DMS153 treated with DMSO at 0.1 percent for 48 hours (cell line): ENCODE measurements at regions not wholly inside any gene's neighbourhood (a gene's known extent, or its start where the extent isn't known, plus 50 kb on each side); places are given as distances from the start of the nearest gene placed in this dataset.
"Not testable (repeated sequence)": the region's sequence is repeated elsewhere in the genome, so short reads cannot be mapped to it uniquely, and the experiment has no call there.

Experiments used
- DNase-seq: peaks from one replicate; lab custom pipeline; 2025; ENCODE audit not compliant: unreplicated experiment; lab: John Stamatoyannopoulos, UW

DNA sequence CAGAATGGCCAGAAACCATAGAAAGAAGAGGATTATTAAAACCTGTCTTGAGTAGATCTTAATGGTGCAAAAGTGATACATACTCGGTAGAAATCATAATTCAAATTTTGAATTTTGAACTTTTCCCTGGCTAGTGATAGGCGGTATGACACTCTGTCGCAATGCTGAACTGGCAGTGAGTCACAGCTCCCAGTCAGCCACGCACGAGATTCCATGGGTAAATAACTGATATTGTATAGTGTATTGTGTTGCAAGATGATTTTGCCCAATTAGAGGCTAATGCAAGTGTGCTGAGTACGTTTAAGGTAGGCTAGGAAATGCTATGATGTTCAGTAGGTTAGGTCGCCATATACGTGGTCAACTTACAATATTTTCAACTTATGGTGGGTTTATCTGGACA lies 207.0 kb downstream of the SIPA1L2 start:
- DNase-seq = no peak

DNA sequence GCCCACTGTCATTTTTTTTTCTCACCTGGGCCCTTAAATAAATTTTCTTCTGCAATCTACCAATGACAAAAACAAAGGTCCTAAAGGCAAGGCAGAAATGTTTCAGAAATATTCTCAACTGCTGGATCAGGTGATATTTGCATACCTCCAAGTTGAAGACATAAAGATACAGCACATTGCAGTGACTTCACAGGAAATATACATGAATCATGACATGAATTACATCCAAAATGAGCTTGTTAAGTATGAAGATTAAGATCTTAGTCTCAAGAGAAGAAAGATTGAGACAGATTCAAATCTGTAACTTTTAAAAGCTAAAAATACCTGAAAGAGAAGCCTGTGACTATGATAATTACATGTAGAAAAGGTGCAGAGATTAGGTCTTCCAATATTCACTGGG lies 207.8 kb downstream of the SIPA1L2 start:
- DNase-seq = no peak

DNA sequence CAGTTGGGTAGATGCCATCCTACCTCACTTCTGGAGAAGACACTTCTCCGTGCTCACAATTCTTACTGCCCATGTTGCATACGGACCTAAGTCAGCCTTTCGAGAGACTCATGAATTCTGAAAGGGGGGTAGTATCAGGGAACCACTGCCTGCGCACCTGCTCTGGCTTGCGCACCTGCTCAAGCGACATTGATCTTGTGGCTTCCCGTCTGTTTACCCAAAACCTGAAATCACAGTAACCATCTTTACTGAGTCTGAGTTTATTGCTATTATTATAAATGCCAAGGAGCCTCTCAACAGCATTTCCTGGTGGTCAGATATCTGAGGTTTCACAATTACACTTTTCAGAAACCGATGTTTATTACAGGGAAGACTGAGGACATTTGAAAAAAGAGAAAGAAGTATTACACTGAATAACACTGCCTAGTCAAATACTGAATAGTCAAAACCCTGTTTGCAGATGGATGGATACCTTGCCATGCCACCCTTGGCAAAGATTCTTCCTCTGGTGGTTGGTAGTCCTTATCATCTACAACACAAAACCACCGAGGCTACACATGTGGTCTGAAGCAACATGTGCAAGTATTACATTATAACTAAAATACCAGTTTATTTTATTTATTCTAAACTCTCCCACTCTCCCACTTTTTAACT lies 208.7 kb downstream of the SIPA1L2 start:
- peak; percentile 13 for DNase-seq

DNA sequence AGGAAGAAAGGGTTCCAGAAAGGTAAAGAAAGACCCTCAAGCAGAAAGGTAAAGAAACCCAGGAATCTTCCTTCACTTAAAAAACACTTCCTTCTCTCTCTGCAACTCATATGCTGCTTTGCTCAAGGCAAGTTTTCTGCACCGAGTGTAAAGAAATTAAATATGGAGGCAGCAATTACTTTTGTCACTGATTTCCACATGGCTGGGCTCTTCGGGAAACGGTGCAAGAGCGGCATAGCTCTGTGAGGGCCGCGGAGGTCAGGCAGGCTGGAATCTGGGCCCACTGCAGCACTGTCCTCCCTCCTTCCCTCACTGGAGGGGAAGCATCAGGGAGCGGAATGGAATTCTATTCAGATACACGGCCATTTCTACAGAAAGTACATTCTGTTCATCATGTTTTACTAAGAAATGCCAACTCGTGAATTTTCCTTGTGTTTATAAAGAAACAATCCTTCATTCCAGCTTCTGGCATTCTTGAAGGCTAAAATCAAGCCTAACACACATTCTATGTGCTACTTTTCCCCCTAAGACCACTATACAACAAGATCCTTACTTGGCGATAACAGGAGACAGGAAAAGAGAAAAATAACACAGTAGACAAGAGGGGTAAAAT lies 212.2 kb downstream of the SIPA1L2 start:
- no peak for DNase-seq

DNA sequence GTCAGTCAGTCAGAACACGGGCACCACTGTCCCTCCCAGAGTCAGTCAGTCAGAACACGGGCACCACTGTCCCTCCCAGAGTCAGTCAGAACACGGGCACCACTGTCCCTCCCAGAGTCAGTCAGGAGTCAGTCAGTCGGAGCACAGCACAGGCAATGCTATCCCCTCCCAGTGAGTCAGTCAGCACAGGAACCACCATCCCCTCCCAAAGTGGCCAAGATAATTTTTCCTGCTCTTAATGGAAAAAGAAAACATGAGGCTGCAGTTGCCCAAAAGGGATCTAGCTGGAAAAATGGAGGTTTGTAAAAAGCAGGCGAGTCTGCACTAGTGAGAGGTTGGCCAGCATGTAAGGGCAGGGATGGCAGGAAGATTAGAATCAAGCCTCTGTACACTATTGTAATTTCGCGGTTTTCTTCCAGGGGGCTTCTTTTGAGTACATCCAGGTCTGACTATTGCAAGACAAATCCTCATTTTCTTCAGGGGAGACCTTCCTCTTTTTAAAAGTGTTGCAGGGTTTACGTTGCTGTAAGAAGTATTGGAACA lies 213.8 kb downstream of the SIPA1L2 start:
- no peak for DNase-seq

DNA sequence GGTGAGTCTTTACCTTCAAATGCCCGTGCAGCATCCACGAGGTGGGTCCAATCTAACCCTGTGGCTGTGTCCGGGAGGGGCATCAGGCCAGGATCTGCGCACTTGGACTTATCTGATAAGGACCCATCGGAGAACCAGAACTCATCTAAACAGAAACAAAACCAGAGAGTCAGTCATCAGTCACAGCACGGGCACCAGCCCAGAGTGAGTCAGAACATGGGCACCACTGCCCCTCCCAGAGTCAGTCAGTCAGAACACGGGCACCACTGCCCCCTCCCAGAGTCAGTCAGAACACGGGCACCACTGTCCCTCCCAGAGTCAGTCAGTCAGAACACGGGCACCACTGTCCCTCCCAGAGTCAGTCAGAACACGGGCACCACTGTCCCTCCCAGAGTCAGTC lies 214.5 kb downstream of the SIPA1L2 start:
- DNase-seq = not testable (repeated sequence)

DNA sequence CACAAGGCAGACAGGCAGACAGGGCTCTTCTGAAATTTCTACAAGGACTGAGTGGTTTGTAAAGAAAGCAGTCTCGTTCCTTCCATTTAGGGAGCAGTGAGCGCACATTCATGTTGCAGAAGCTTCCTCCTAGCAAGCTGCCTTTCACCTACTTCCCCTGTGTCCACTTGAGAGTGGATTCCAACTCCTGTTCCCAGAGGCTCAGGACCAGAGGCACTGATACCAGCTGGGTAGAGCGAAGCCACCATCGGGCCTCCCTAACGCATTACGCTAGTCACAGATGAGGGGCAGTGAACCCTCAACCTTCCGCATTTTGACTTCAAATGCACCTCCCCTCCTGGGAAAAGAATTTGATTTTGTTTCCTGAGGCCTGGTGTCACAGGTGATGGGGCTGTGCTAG lies 215.8 kb downstream of the SIPA1L2 start:
- no peak for DNase-seq

DNA sequence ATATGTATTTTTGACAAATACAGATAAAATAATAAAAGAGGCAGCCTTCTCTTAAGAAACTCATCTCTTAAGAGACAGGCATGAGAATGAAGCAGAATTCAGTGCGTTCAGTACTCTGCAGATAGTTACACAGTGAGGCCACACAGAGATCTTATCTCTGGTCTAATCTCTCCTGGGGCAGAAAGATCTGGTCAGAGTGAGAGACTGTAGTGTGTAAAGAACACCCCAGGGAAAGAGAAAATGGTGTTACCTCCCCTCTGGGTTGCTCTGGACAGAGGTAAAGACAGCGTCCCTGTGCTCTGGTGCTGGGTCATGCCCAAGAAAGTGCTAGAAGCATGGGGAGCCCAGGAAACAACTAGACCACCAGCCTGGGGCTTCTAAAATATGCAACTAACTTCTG lies 216.3 kb downstream of the SIPA1L2 start:
- no peak for DNase-seq

DNA sequence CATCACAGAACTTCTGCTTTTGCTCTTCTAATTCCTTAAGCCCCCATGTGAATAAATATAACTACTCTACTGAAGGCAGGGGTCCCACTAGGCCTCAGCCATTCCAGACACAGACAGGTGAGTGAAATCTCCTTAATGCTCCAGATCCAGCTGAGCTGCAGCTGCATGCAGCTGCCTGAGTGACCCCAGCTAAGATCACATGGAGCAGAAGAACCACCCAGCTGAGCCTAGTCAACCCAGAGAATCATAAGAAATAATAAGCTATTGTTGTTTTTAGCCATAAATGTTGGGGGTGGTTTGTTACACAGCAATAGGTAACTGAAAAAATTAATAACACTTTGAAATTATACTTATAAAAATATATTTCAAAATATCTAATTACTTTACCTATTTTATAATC lies 220.3 kb downstream of the SIPA1L2 start:
- DNase-seq = no peak

DNA sequence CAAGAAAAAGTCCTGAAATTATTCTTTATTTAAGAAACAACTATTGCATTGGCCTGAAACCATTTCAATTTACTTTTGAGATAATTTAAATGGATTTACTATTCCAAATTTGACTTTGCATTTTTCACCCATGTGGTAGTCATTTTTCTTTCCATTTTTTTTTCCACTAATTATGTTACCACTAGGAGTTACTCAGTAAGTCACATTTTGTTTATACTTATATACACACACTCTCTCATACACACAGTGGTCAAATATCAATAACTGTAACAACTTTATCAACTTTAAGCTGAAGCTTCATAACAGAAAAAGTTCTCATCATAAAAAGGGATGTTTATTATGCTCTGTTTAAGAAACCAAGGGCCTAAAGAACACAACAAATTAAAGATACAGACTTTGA lies 222.8 kb downstream of the SIPA1L2 start:
- no peak for DNase-seq

DNA sequence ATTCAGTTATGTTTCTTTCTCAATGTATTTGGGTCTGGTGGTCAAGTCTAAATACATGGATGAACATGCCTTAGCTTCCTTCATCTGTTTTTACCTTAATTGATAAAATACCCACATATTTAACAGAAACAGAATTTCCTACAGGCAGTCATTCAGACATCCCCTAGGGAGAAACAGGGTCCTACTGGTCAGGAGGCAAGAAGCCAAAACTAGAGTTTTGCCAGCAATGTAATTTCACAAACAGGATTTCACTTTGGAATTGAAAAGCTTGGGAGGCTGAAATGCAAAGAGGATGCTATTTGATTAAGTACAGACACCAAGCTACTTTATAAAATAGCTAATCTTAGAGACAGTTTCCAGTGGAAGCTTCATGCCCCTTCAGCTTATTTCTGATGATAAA lies 224.2 kb downstream of the SIPA1L2 start:
- no peak for DNase-seq

DNA sequence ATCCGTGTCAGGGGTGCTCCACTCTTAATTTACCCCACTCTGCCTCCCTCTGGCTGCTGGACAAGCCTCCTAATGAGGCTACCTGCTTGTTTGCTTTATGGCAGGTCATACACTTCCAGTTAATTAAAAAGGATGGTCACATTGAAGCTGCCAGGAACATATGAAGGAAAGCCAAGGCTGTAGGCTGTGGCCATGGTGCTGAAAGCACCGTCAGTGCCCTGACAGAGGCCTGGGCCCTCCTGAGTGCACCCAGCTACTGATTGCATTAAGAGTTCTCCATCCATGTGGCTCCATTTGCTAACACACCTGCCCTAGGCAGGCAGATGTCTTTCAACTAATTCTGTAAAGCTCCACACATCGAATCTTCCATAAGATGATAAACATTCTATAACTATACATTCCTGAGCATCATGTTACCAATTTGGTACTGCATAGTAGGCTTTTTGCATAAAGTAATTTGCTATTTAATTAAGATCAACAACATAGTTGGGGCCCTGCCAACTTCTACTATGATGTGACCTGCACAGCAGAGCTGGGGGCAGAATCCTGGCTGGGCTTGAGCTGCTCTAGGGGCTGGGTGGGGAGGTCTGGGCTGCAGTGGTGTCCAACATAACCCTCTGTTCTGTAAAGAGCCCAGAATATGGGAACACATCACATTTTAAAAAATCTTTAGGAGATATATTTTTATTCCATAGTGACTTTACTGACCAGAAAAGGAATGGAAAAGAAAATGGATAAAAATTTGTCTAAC lies 224.8 kb downstream of the SIPA1L2 start:
- no peak for DNase-seq

DNA sequence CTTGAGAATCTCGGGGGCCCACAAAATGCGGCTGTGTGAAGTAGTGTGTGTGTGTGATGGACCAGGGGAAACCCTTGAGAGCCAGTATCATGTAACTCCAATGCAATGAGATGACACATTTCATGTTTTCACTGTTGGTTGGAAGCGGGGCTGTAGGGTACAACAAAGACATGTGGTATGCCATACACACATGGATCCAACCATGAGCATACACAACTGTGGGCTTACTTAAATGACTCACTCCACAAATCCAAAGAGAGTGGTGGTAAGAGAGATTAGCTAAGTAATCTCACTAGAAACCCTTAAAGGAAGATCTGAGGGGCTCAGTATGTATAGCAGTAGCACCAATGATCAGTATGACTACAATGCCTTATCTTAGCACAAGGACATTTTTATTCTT lies 225.7 kb downstream of the SIPA1L2 start:
- no peak for DNase-seq

DNA sequence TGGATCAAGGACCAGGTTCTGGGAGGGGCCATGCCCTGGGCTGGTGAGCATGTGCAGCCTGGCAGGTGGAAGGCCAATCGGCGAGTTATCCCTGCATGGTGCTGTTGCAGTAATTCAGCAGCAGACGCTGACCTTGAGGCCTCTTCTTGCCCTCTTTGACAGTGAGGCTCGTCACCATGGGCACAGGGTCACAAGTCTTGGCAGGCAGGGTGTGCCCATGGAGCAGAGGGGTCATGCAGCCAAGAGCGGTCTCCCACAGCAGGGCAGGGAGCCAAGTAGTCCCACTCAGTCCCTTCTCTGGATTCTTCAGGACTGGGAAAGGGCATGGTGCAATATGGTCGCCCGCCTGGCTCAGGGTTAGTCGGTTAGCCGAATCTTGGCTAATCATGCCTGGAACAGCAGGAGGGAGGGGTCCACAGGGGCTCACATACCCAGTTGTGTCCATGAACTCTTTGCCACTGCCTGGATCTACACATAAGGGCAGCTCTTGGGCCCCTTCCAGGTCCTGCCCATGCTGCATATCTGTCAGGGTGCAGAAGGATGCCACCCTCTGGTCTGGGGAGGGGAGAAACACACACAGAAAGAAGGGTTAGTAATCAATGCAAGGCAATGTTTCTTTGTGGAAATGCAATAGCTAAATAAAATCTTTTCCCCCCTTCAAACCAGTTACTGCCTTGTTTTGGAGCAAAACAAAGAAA lies 226.8 kb downstream of the SIPA1L2 start:
- no peak for DNase-seq

DNA sequence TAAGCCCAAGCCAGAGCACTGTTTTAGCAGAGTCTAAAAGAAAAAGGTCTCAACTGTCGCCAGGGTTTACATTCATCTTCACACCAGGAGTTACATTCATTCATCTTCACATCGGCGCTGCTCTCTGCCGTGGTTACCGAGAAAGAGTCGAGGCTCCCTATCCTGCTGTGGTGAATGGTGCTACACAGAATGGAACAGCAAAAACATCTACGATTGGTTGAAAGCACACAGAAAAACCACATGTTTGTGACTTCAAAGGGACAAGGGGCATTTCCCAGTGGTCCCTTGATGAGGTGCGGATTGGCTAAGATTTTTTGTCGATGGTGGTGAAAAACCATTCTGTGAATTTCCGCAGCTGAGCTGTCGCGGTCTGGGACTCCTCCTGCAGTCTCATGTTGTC lies 231.1 kb downstream of the SIPA1L2 start:
- DNase-seq = no peak

DNA sequence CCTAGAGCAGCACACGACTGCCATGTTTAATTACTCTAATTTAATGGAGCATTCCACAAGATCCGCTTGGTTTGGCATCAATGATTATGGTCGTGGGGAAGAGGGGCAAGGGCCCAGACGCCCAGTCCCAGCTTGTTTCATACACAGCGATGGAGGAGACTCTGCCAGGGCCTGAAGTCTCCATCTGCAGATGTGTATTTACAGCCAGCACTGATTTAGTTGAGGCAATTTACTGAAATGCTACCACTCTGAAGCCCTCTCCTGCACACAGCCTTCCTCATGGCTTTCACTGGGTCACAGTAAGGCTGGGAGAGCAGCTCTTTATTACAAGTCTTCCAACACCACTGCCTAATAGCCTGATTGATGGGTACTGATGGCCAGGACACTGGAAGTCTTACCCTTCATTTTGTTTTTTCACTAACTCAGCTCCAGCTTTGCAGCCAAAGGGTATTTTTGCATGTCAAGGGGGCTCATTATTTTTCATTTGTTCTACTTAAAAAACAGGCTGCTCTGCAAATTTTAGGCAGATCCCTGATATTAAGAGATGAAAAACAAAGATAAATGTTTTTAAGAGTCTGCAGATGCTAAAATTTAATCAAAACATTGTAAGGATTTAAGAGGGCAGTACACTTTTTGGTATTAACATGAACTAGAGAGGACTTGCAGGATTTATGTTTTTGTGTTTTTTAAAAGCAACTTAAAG lies 236.3 kb downstream of the SIPA1L2 start:
- DNase-seq = no peak

DNA sequence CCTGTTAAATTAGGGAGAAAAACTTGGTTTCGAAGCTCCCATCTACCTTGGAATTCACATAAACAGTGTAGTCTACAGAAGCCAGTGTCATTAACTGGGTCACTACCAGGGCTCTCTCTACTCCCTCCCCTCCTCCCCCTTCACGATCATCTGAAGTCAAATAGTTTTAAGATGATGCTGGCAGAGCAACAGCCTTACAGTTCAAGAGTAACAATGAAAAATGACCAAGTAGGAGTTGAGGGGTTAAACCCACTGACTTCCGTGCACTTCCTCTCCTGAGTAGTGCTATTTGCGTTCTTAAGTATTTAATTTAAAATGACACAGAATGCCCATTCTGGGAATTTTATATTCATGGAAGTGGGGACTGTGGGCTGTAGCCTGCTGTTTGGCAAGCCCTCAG lies 236.9 kb downstream of the SIPA1L2 start:
- no peak for DNase-seq

DNA sequence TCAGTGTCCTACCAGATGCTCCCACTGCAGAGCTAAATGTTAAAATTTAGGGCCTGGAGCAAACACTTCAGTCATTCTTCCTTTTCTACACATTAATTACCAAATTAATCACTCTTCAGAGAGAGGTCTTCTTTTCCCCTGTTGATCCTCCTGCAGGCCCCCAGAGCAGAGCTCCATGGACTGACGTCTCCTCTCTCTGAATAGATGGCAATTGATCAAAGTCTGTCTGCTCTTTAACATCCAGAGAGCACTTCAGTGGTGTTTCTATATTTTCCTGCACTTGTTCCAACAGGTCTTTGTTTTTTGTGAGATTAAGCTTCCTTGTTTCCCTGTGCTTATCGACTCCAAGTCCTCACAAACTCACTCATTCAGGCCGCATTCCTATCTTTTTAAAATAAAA lies 239.3 kb downstream of the SIPA1L2 start:
- DNase-seq = no peak

DNA sequence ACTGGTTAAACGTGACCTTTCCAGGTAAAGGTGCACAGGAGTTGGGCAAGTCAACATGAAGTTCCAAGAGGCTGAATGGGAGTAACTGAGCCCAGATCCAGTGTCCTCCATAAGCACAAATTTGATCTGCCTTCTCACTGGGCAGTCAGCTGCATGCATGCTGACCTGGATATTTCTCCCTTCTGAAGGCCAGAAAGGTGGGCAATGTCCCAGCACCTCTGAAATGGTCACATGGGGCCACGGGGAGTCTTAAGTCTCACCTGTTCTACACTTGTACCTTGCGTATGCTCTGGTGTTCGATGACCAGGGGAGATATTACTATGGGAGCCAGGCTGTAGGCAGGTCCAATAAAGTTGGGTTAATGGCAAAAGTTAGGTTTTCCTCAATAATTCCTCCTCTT lies 240.2 kb downstream of the SIPA1L2 start:
- no peak for DNase-seq

DNA sequence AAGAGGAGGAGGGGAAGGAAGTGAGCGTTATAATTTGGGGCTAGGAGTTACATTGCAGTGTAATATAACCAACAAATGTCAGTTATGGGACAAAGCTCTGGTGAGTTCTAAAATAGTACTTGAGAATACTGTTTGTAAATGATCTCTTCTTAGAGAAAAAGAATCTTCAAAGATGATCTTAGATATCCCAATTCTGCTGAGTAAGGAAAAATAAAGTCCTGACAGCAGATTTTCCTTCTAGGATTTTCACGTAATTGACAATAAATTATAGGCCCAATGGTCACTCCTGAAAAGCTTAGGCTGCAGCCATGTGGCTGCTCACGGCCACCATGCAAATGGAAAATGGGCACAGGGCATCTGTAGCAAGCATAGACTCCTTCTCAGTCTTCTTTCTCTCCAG lies 241.6 kb downstream of the SIPA1L2 start:
- no peak for DNase-seq
